ENCODE measurements at regions not wholly inside any gene's neighbourhood (a gene's known extent, or its start where the extent isn't known, plus 50 kb on each side); places are given as distances from the start of the nearest gene placed in this dataset.

- POLR2A ChIA-PET, result no interaction called here
- no peak for ATAC-seq (ENCODE audit: low read depth)
- H3K4me1 Mint-ChIP-seq, result no peaks in the 10 kb centered on the region
- H3K9me3 Mint-ChIP-seq, result no peaks in the 10 kb centered on the region
- no peak for DNase-seq
- H3K27me3 Mint-ChIP-seq, result no peaks in the 10 kb centered on the region
- H3K36me3 Mint-ChIP-seq, result no peaks in the 10 kb centered on the region
- no peak overlapping the region for H3K27ac Mint-ChIP-seq
- H3K4me3 Mint-ChIP-seq, result no peak overlapping the region
Measured at GRCh38 chr3:94234177-94234788, 171.4 kb downstream of the NSUN3 start.

- no peaks in the 10 kb centered on the region for H3K9me3 Mint-ChIP-seq
- H3K36me3 Mint-ChIP-seq, result no peaks in the 10 kb centered on the region
- no peak overlapping the region for H3K27ac Mint-ChIP-seq
- H3K4me3 Mint-ChIP-seq, result no peak overlapping the region
- ATAC-seq (ENCODE audit: low read depth) (no peak), DNase-seq (no peak)
- no peaks in the 10 kb centered on the region for H3K27me3 Mint-ChIP-seq
- no peaks in the 10 kb centered on the region for H3K4me1 Mint-ChIP-seq
- POLR2A ChIA-PET, result no interaction called here
Measured at GRCh38 chr3:94241986-94242385, 179.1 kb downstream of the NSUN3 start.

DNA sequence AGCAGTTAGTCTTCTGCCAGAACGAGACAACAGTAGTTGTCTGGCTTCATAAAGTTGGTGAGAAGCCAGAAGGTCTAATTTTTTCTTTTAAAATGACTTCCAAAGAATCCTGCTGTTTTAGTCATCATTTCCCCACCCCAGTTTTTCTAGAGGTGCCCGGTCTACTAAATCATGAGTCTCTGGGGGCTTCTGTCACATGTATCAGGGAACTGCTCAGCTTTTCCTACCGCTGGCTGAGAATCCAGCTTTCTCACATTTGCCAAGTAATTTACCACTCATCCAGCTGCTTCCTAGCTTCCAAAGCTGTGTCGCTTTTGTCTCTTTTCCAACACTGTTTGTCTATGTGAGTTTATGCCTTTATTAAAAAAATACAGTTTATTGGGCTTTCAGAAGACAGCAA is 183.3 kb downstream of the NSUN3 start:
- H3K27me3 Mint-ChIP-seq, result no peaks in the 10 kb centered on the region
- DNase-seq (no peak), ATAC-seq (ENCODE audit: low read depth) (no peak)
- no peaks in the 10 kb centered on the region for H3K4me1 Mint-ChIP-seq
- no peak overlapping the region for H3K27ac Mint-ChIP-seq
- POLR2A ChIA-PET, result no interaction called here
- no peaks in the 10 kb centered on the region for H3K9me3 Mint-ChIP-seq
- H3K4me3 Mint-ChIP-seq, result no peak overlapping the region
- no peaks in the 10 kb centered on the region for H3K36me3 Mint-ChIP-seq

DNA sequence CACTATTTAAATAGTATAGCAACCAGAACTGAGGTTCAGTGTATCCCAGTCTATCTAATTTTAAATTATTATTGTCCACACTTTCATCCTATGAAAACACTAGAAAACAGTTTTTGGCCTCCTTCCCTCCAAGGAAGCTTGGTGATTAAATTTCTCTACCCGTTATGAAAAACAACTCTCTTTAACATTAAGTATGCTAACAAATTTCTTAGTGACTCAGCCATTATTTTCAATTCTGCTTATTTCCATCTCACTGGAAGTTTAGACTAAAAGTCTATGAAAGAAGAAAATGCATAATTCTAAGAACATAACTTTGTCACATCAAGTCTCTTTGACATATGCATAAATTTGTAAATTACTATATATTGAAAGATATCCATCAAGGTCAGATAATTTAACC is 185.2 kb downstream of the NSUN3 start:
- no peaks in the 10 kb centered on the region for H3K9me3 Mint-ChIP-seq
- ATAC-seq (ENCODE audit: low read depth) (no peak), DNase-seq (no peak)
- peaks cover 5% of the 10 kb centered on the region for H3K27me3 Mint-ChIP-seq
- no peak overlapping the region for H3K4me3 Mint-ChIP-seq
- no peaks in the 10 kb centered on the region for H3K4me1 Mint-ChIP-seq
- POLR2A ChIA-PET, result no interaction called here
- H3K36me3 Mint-ChIP-seq, result no peaks in the 10 kb centered on the region
- no peak overlapping the region for H3K27ac Mint-ChIP-seq

- no peak overlapping the region for H3K27ac Mint-ChIP-seq
- POLR2A ChIA-PET, result no interaction called here
- H3K4me3 Mint-ChIP-seq, result no peak overlapping the region
- H3K4me1 Mint-ChIP-seq, result no peaks in the 10 kb centered on the region
- H3K9me3 Mint-ChIP-seq, result no peaks in the 10 kb centered on the region
- peaks cover 5% of the 10 kb centered on the region for H3K27me3 Mint-ChIP-seq
- H3K36me3 Mint-ChIP-seq, result no peaks in the 10 kb centered on the region
- ATAC-seq (ENCODE audit: low read depth), result no peak
- DNase-seq, result peak; percentile 59
Measured at GRCh38 chr3:94249491-94250079, 186.7 kb downstream of the NSUN3 start.

- Mint-ChIP-seq H3K4me1 (no peaks in the 10 kb centered on the region), H3K36me3 (no peaks in the 10 kb centered on the region), H3K27me3 (peaks cover 7% of the 10 kb centered on the region), H3K9me3 (no peaks in the 10 kb centered on the region), H3K27ac (no peak overlapping the region), H3K4me3 (no peak overlapping the region)
- POLR2A ChIA-PET, result no interaction called here
- ATAC-seq (ENCODE audit: low read depth), result no peak
- DNase-seq, result no peak
Measured at GRCh38 chr3:94251566-94251965, 188.7 kb downstream of the NSUN3 start.

DNA sequence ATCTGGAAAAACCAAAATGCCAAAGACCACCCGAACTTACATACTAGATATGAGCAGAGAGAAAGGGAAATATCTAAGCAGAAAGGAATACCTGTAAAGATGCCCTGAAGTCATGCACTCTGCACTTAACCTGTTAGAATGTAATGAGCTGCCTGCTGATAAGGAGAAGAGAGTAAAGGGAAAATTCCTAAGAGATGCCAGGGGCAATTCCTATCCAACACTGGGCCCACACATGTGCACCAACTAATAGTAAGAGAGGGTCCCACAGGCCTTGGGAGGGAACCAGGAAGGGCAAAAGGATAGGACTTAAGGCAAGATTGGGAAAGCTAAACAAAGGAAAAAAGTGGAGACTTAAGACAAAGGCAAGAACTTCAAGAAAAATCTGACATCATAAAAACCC is 189.5 kb downstream of the NSUN3 start:
- POLR2A ChIA-PET, result no interaction called here
- Mint-ChIP-seq H3K36me3 (no peaks in the 10 kb centered on the region), H3K27me3 (peaks cover 7% of the 10 kb centered on the region), H3K9me3 (no peaks in the 10 kb centered on the region), H3K4me3 (no peak overlapping the region), H3K27ac (no peak overlapping the region), H3K4me1 (no peaks in the 10 kb centered on the region)
- no peak for DNase-seq
- no peak for ATAC-seq (ENCODE audit: low read depth)

DNA sequence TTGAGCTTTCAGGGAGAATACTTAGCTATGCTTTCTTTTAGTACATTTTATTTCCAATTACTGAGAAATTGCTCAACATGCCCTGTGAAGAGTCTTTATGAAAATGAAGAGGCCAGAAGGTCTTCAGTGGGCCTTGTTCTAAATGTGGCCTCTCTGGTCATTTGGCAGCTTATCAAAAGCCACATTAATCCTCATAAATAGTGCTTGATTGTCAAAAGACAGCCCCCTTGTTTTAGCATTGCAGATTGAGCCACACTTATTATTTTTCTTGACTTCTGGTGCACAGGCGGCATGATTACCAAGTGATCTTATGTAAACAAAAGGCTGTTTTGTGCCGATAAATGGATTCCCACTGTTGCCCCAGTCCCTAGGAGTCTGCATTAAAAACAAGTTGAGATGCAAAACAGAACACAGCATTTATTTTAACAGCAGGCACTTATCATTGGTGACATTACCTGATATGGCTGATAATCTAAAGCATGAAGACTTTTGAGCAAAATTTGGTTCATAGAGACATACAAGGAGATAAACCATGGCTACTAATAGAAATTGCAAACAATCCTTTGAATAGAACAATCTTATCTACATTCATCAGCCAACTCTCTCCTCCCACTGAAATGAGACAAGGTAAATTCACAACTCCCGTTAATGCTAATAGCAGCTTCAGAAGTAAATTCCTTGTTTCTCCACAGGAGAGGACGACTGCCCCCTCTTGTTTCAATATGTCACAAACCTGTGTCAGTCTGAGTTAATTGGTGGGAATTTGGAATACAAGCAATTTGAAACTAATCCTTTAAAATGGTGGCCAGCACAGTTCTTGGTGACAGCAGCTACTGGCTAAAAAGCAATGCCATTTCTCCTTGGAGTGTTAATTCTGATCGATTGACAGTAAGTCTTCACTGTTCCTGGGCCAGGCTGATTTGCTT is 194.3 kb downstream of the NSUN3 start:
- Mint-ChIP-seq H3K4me3 (no peak overlapping the region), H3K9me3 (no peaks in the 10 kb centered on the region), H3K4me1 (no peaks in the 10 kb centered on the region), H3K27ac (no peak overlapping the region), H3K36me3 (no peaks in the 10 kb centered on the region), H3K27me3 (peaks cover 6% of the 10 kb centered on the region)
- no peak for ATAC-seq (ENCODE audit: low read depth)
- POLR2A ChIA-PET, result no interaction called here
- DNase-seq, result no peak

GRCh38 chr3:94258851-94259250 is 196.0 kb downstream of the NSUN3 start:
- H3K4me1 Mint-ChIP-seq, result no peaks in the 10 kb centered on the region
- peaks cover 3% of the 10 kb centered on the region for H3K27me3 Mint-ChIP-seq
- no peaks in the 10 kb centered on the region for H3K9me3 Mint-ChIP-seq
- H3K36me3 Mint-ChIP-seq, result no peaks in the 10 kb centered on the region
- POLR2A ChIA-PET, result no interaction called here
- ATAC-seq (ENCODE audit: low read depth), result no peak
- H3K4me3 Mint-ChIP-seq, result no peak overlapping the region
- no peak overlapping the region for H3K27ac Mint-ChIP-seq
- no peak for DNase-seq

DNA sequence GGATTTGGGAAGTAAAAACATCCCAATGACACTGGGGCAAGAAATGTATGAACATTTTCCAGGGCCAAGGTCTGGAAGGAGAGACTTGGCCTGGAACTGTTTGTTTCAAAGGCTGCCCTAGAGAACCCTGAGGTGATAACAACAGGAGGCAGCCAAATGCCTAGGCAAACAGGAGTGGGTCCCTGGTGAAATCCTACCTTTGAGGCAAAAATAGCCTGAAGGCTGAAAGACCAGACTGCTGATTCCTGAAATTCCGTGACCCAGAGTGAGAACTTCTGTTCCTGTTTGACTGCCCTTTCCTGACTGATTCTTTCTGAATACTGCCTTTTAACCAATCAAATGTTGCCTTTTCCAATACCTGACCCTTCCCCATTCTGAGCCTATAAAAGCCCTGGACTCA is 196.4 kb downstream of the NSUN3 start:
- no peak for ATAC-seq (ENCODE audit: low read depth)
- Mint-ChIP-seq H3K27me3 (peaks cover 3% of the 10 kb centered on the region), H3K36me3 (no peaks in the 10 kb centered on the region), H3K4me1 (no peaks in the 10 kb centered on the region), H3K27ac (no peak overlapping the region), H3K9me3 (no peaks in the 10 kb centered on the region), H3K4me3 (no peak overlapping the region)
- POLR2A ChIA-PET, result no interaction called here
- DNase-seq, result no peak

DNA sequence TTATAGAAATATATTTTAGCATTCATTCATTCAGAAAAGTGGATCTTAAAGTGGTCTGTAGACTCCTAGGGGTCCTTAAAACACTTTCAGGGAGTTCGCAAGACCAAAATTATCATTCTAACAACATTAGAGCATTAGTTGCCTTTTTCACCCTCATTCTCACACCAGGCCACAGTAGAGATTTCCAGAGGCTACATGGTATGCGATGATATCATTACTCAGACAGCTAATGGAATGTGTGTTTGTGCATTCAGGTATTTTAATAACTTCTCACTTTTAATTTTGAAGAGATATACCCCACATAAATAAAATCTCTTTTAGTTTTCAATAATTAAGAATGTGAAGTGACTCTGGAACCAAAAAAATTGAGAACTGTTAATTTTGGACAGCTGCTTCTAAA is 206.9 kb downstream of the NSUN3 start:
- Mint-ChIP-seq H3K27me3 (peaks cover 2% of the 10 kb centered on the region), H3K27ac (no peak overlapping the region), H3K36me3 (no peaks in the 10 kb centered on the region), H3K4me3 (no peak overlapping the region), H3K4me1 (no peaks in the 10 kb centered on the region), H3K9me3 (no peaks in the 10 kb centered on the region)
- POLR2A ChIA-PET, result no interaction called here
- no peak for ATAC-seq (ENCODE audit: low read depth)
- DNase-seq, result no peak

DNA sequence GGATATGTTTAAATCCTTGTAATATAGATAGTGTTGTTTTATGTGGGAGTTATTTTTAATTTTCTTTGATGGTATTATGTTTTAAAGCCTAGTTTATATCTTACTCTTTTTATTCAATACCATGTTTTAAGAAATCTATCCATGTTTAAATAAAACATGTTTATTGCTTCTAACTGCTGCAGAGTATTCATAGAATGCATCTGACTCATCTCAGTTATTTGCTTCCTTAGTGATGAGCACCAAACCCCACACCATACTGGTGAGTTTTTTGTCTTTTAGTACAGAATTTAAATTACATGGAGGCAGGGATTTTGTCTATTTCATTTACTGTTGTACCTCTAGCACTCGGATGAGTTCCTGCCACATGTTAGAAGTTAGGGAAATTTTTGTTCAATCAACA is 209.2 kb downstream of the NSUN3 start:
- Mint-ChIP-seq H3K4me1 (no peaks in the 10 kb centered on the region), H3K27me3 (peaks cover 2% of the 10 kb centered on the region), H3K36me3 (no peaks in the 10 kb centered on the region), H3K27ac (no peak overlapping the region), H3K4me3 (no peak overlapping the region), H3K9me3 (no peaks in the 10 kb centered on the region)
- ATAC-seq (ENCODE audit: low read depth) (no peak), DNase-seq (no peak)
- POLR2A ChIA-PET, result no interaction called here

GRCh38 chr3:94280958-94281357 is 218.1 kb downstream of the NSUN3 start:
- Mint-ChIP-seq H3K4me3 (no peak overlapping the region), H3K27ac (no peak overlapping the region), H3K27me3 (no peaks in the 10 kb centered on the region), H3K36me3 (no peaks in the 10 kb centered on the region), H3K9me3 (peaks cover 1% of the 10 kb centered on the region), H3K4me1 (no peaks in the 10 kb centered on the region)
- no peak for DNase-seq
- no peak for ATAC-seq (ENCODE audit: low read depth)
- POLR2A ChIA-PET, result no interaction called here

GRCh38 chr3:94285872-94286271 is 223.0 kb downstream of the NSUN3 start:
- DNase-seq (no peak), ATAC-seq (ENCODE audit: low read depth) (no peak)
- Mint-ChIP-seq H3K9me3 (peaks cover 1% of the 10 kb centered on the region), H3K4me3 (no peak overlapping the region), H3K4me1 (no peaks in the 10 kb centered on the region), H3K27ac (no peak overlapping the region), H3K36me3 (no peaks in the 10 kb centered on the region), H3K27me3 (no peaks in the 10 kb centered on the region)
- POLR2A ChIA-PET, result no interaction called here

Measured in activated naive CD8-positive, alpha-beta T cell treated with anti-CD3 and anti-CD28 coated beads, Interleukin-2, amount 10 ng/mL, durations not matched to agents 7 days and 5 days (primary cell).